Loucy (cell line): ENCODE measurements at regions not wholly inside any gene's neighbourhood (a gene's known extent, or its start where the extent isn't known, plus 50 kb on each side); places are given as distances from the start of the nearest gene placed in this dataset.

Experiments used
- H2AFZ ChIP-seq: fragments of 200-600 bp; sonication (generic); 2 replicates; pipeline ENCODE4 v1.6.0; 2016; ENCODE audit warnings: antibody characterized with exemption, mild to moderate bottlenecking, low read length, moderate library complexity
- H3F3A ChIP-seq: fragments of 200-600 bp; 2 replicates; pipeline ENCODE4 v1.6.0; 2016; ENCODE audit warnings: antibody characterized with exemption, low read depth, mild to moderate bottlenecking
- H3K27me3 ChIP-seq: fragments of 200-600 bp; sonication (generic); 2 replicates; pipeline ENCODE4 v1.6.1; 2014; ENCODE audit warnings: low read length, mild to moderate bottlenecking; ENCODE audit not compliant: insufficient read depth, poor library complexity, severe bottlenecking
- H3K36me3 ChIP-seq: fragments of 200-600 bp; sonication (generic); 2 replicates; pipeline ENCODE4 v1.6.1; 2016; ENCODE audit warnings: low read length; ENCODE audit not compliant: insufficient read depth
- H3K4me1 ChIP-seq: fragments of 200-600 bp; sonication (generic); 2 replicates; pipeline ENCODE4 v1.5.1; 2014; ENCODE audit warnings: low read length, mild to moderate bottlenecking; ENCODE audit not compliant: insufficient read depth, poor library complexity, severe bottlenecking
- H3K4me2 ChIP-seq: fragments of 200-600 bp; sonication (generic); 2 replicates; pipeline ENCODE4 v1.6.0; 2014; ENCODE audit warnings: antibody characterized with exemption, low read length, low read depth, mild to moderate bottlenecking; ENCODE audit not compliant: poor library complexity, severe bottlenecking
- H3K4me3 ChIP-seq: fragments of 200-600 bp; sonication (generic); 2 replicates; pipeline ENCODE4 v1.5.1; 2014; ENCODE audit warnings: low read length, mild to moderate bottlenecking, mixed read lengths; ENCODE audit not compliant: poor library complexity, severe bottlenecking
- H3K79me2 ChIP-seq: fragments of 200-600 bp; sonication (generic); 2 replicates; pipeline ENCODE4 v1.6.1; 2014; ENCODE audit warnings: low read length; ENCODE audit not compliant: insufficient read depth
- H3K9ac ChIP-seq: fragments of 200-600 bp; sonication (generic); 2 replicates; pipeline ENCODE4 v1.6.0; 2014; ENCODE audit warnings: mild to moderate bottlenecking, low read depth, low read length, moderate library complexity; ENCODE audit not compliant: poor library complexity, severe bottlenecking
- H3K9me2 ChIP-seq: fragments of 200-600 bp; sonication (generic); replicated peaks from 2 replicates; pipeline ENCODE4 v1.6.1; 2016; ENCODE audit warnings: low read depth, low read length, mixed read lengths
- H3K9me3 ChIP-seq: fragments of 200-600 bp; sonication (generic); 2 replicates; pipeline ENCODE4 v1.6.1; 2014; ENCODE audit warnings: mild to moderate bottlenecking, antibody characterized with exemption, low read length, low read depth; ENCODE audit not compliant: insufficient read depth
- H4K20me1 ChIP-seq: fragments of 200-600 bp; sonication (generic); 2 replicates; pipeline ENCODE4 v1.6.0; 2014; ENCODE audit warnings: antibody characterized with exemption, low read length, mild to moderate bottlenecking; ENCODE audit not compliant: insufficient read depth, poor library complexity, severe bottlenecking
- CTCF ChIP-seq: fragments of 200-600 bp; sonication (generic); conservative IDR thresholded peaks from 2 replicates; pipeline ENCODE4 v1.5.1; 2014; ENCODE audit warnings: mild to moderate bottlenecking, antibody characterized with exemption, low read length
- EZH2phosphoT487 ChIP-seq: fragments of 200-600 bp; IDR thresholded peaks from 2 replicates; pipeline ENCODE4 v1.6.1; 2018; ENCODE audit warnings: antibody characterized with exemption, mild to moderate bottlenecking, moderate library complexity, borderline replicate concordance

DNA sequence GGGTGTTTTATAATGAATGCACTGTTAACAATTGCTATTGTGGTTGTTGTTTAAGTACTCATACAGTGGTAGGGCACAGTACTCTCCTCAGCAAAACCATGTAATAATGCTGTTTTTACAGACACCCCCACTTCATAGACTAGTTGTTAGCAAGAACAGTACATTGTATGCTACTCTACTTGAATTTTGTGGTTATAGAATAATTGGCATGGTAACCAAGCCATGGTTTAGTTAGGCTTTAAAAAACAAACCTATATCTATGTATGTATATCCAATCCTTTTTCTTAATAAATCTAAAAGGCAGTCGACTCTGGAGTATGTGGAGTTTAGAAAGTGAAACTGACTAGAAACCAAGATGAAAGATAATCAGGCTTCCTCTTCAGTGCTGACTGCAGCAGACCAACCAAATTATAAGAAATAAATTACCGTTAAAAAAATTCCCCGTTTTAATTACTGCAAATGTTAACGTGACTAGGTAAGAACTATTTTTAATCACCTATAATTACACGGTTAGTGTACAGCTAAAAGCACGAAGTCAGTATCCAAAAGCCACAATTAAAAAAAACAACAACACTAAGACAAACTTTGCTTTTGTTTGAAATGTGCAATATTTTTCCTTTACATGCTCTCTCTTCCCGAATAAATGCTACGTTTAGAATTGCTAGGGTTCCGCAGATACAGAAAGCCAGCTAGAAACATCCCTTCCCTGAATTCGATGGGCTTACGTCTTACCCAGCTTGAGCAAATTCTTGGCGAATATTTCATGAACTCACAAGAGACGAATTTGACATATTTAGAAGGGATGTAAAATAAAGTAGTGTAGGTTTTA lies 113.3 kb upstream of the SERTAD2 start:
- H3K9ac ChIP-seq: peak overlapping the region; percentile 79
- peaks cover 23% of the 10 kb centered on the region for H3K4me1 ChIP-seq
- TF ChIP-seq CTCF (no peak), EZH2phosphoT487 (no peak)
- peak overlapping the region; percentile 80 for H3K4me3 ChIP-seq
- H3K4me2 ChIP-seq: peak overlapping the region; percentile 81
- H3K9me2 ChIP-seq: no peaks in the 10 kb centered on the region
- H3K9me3 ChIP-seq: no peaks in the 10 kb centered on the region
- H4K20me1 ChIP-seq: no peaks in the 10 kb centered on the region
- no peaks in the 10 kb centered on the region for H3K79me2 ChIP-seq
- H3K36me3 ChIP-seq: no peaks in the 10 kb centered on the region
- H3F3A ChIP-seq: no peaks in the 10 kb centered on the region
- H3K27me3 ChIP-seq: no peaks in the 10 kb centered on the region
- peak overlapping the region; percentile 74 for H2AFZ ChIP-seq

- Histone ChIP-seq H3K4me1 (peaks cover 20% of the 10 kb centered on the region), H3K36me3 (no peaks in the 10 kb centered on the region), H3K27me3 (no peaks in the 10 kb centered on the region), H3K9me3 (no peaks in the 10 kb centered on the region), H3K4me3 (peak overlapping the region; percentile 80), H4K20me1 (no peaks in the 10 kb centered on the region), H3K9me2 (no peaks in the 10 kb centered on the region), H3K4me2 (peak overlapping the region; percentile 81), H3K9ac (peak overlapping the region; percentile 79), H3F3A (no peaks in the 10 kb centered on the region), H3K79me2 (no peaks in the 10 kb centered on the region), H2AFZ (peak overlapping the region; percentile 74)
- no peak for TF ChIP-seq EZH2phosphoT487
- TF ChIP-seq CTCF: peak; percentile 16; the same call in 1 of the 2 replicates
These were observed 114.2 kb upstream of the SERTAD2 start for GRCh38 chr2:64767670-64768468.

GRCh38 chr2:64768491-64769005 lies 114.8 kb upstream of the SERTAD2 start:
- Histone ChIP-seq H3K79me2 (no peaks in the 10 kb centered on the region), H3K9me3 (no peaks in the 10 kb centered on the region), H3K9ac (peak overlapping the region; percentile 79), H3K4me2 (peak overlapping the region; percentile 81), H3K9me2 (no peaks in the 10 kb centered on the region), H3K36me3 (no peaks in the 10 kb centered on the region), H3K4me1 (peaks cover 15% of the 10 kb centered on the region), H3K4me3 (peak overlapping the region; percentile 80), H2AFZ (peak overlapping the region; percentile 74), H4K20me1 (no peaks in the 10 kb centered on the region), H3K27me3 (no peaks in the 10 kb centered on the region), H3F3A (no peaks in the 10 kb centered on the region)
- no peak for TF ChIP-seq CTCF
